ENCODE measurements at regions not wholly inside any gene's neighbourhood (a gene's known extent, or its start where the extent isn't known, plus 50 kb on each side); places are given as distances from the start of the nearest gene placed in this dataset.

DNA sequence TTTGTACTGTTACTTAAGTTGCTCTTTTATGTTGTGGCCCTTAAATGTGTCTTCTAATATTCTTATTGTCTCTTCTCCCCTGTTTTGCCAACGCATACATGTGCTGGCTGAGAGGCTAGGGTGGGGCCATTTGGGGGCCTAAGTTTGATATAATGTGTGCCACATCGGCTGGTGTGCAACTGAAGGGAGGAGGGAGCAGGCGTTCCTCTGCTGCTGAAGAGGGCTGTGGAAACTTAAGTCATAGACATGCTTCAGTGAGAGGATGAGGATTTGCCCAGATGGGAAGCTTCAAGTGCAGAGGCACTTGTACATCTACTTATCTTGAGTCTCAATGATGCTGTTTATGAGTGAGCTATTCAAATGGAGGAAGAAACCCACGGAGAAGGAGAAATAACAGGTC, 630.6 kb downstream of the LMO4 start:
- Histone ChIP-seq H3K79me2 (ENCODE audit: control insufficient read depth, insufficient read depth, low read length) (no peaks in the 10 kb centered on the region), H3K27ac (ENCODE audit: control insufficient read depth, insufficient read depth) (no peak overlapping the region), H3K4me1 (ENCODE audit: control insufficient read depth, insufficient read depth, low read length) (no peaks in the 10 kb centered on the region), H3K4me2 (ENCODE audit: control insufficient read depth, insufficient read depth) (no peak overlapping the region), H3K4me3 (no peak overlapping the region), H2AFZ (ENCODE audit: control insufficient read depth, low read depth, low read length) (no peak overlapping the region), H3K36me3 (ENCODE audit: control insufficient read depth in 2 of 2, insufficient read depth in 2 of 2, low read length in 1 of 2) (no peaks in the 10 kb centered on the region), H4K20me1 (ENCODE audit: control insufficient read depth, insufficient read depth) (no peaks in the 10 kb centered on the region), H3K9me3 (replicated peaks; ENCODE audit: control insufficient read depth, insufficient read depth, low read length) (no peaks in the 10 kb centered on the region), H3K27me3 (replicated peaks in 1 of 2; ENCODE audit: control insufficient read depth in 2 of 2, insufficient read depth in 2 of 2, low read length in 1 of 2) (no peaks in the 10 kb centered on the region), H3K9ac (ENCODE audit: control insufficient read depth, insufficient read depth, low read length) (no peak overlapping the region)
- 34% methylated on average over 4 of the region's 4 CpGs for WGBS (ENCODE audit: insufficient coverage, insufficient replicate concordance, low lambda C conversion rate, missing lambda C conversion rate)
- no peak for FAIRE-seq
- ChIA-PET RAD21 (ENCODE audit: unreplicated experiment) (no interaction called here), SMC1A (ENCODE audit: uncharacterized antibody, unreplicated experiment) (no interaction called here), POLR2A (no interaction called here), CTCF (no interaction called here)
- intact Hi-C loops (cut with micrococcal nuclease; ENCODE audit: unreplicated experiment) (no loop called here), in situ Hi-C loops (cut with MboI) (loop anchor here (10.0 kb wide), 2 partner anchors 664 to 824 kb away; no protein-coding TSS in a partner anchor)
- TF ChIP-seq SUPT20H (IDR thresholded peaks at IDR 0.05; ENCODE audit: borderline replicate concordance, control insufficient read depth, low read depth, low read length) (no peak), CREM (IDR thresholded peaks at IDR 0.05; ENCODE audit: low read depth) (no peak), MXI1 (IDR thresholded peaks at IDR 0.05; ENCODE audit: low read depth, low read length) (no peak), ZNF217 (IDR thresholded peaks at IDR 0.05) (no peak), EZH2 (IDR thresholded peaks at IDR 0.05; ENCODE audit: borderline replicate concordance, control insufficient read depth, low read depth, low read length) (no peak), IKZF1 (conservative IDR thresholded peaks at IDR 0.05) (no peak), NFYB (IDR thresholded peaks at IDR 0.05; ENCODE audit: insufficient read depth, low read depth, low read length) (no peak), ZNF622 (IDR thresholded peaks at IDR 0.05) (no peak), IRF4 (IDR thresholded peaks at IDR 0.05; ENCODE audit: low read depth, low read length) (no peak), YY1 (IDR thresholded peaks at IDR 0.05; ENCODE audit: low read depth, low read length) (no peak), ETV6 (conservative IDR thresholded peaks at IDR 0.05 in 1 of 2, IDR thresholded peaks at IDR 0.05 in 1 of 2; ENCODE audit: borderline replicate concordance in 1 of 2, low read depth in 1 of 2) (no peak), ZNF592 (IDR thresholded peaks at IDR 0.05) (no peak), POLR2AphosphoS2 (IDR thresholded peaks at IDR 0.05; ENCODE audit: low read depth, low read length) (no peak), MTA2 (IDR thresholded peaks at IDR 0.05; ENCODE audit: low read depth) (no peak), ASH2L (IDR thresholded peaks at IDR 0.05; ENCODE audit: borderline replicate concordance, low read depth) (no peak), HDAC2 (IDR thresholded peaks at IDR 0.05) (no peak)
- no peak for ATAC-seq
- no peak for DNase-seq (ENCODE audit: low read depth, low spot score)
- no TSS peak for BruUV-seq (replicated peaks)

Measured in GM12878 (cell line).